HG02981 (cell line): ENCODE measurements at regions not wholly inside any gene's neighbourhood (a gene's known extent, or its start where the extent isn't known, plus 50 kb on each side); places are given as distances from the start of the nearest gene placed in this dataset.
"Not testable (repeated sequence)": the region's sequence is repeated elsewhere in the genome, so short reads cannot be mapped to it uniquely, and the experiment has no call there.

Experiments
- ATAC-seq: cut with Tn5 transposase; IDR thresholded peaks from one replicate; pipeline ENCODE4 v1.9.1; 2021; ENCODE audit warnings: mild to moderate bottlenecking, moderate library complexity; ENCODE audit not compliant: unreplicated experiment

DNA sequence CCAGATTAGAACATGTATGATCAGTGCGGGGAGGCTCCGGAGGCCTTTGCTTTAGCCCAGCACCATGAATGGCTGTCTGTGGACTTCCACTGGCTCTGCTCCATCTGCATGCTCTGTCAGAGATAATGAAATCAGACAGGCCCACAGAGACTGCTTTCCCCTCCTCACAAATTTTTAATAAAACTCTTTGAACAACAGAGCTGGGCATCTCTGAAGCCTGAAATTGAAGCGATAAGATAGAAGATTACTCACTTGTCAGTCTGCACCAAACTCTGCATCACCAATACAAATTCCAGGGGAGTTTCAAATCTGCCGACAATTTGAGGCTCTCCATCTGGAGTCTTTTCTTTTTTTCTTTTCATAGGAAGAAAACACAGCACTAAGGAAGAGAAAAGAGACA, 110.0 kb downstream of the DYRK2 start:
- no peak for ATAC-seq

DNA sequence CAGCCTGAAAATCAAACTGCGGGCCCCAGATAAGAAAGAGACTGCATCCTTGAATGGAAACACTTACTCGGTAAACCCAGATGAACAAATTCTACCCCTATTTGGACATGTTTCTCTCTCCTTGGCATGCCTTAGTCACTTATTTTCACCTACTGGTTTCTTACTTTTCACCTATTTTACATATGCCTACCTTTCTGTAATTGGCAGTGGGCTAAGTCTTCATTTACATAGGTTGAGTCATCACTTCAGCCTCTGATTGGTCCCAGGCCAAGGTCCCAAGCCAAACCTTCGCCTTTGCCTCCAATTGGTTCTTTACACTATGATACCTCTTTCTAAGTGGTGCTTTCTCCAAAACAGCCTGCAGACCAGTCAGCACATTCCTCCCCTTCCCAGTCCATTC, 111.3 kb downstream of the DYRK2 start:
- no peak for ATAC-seq

DNA sequence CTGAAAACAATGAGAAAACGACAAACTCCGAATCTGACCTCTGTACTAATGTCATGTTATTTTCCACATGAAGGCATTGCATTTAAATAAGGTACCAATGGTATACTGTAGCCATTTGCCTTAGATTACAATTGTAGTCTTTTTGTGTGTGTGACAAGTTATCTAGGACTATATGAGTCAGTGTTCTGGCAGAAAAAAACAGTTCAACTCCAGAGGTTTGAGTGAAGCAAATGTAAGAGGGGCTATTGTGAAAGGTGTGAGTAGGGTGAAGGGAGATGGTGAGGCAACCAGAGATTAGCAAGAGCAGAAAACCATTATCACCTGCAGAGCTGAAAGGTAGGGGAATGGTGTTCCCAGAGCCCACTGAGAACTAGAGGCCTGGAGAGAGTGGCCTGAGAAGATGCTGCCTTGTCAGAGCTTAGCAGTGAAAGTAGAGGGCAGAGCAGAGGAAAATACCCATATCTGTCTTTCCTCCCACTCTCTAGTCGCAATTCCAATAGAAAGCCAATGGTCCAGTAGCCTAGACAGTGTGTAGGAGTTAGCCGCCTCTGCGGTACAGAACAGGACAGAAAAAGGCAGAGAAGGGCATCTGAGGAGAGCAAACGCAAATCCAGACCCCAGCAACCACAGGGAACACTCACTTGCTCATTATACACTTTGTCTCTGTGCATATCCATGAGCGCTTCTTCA, 112.2 kb downstream of the DYRK2 start:
- no peak for ATAC-seq

DNA sequence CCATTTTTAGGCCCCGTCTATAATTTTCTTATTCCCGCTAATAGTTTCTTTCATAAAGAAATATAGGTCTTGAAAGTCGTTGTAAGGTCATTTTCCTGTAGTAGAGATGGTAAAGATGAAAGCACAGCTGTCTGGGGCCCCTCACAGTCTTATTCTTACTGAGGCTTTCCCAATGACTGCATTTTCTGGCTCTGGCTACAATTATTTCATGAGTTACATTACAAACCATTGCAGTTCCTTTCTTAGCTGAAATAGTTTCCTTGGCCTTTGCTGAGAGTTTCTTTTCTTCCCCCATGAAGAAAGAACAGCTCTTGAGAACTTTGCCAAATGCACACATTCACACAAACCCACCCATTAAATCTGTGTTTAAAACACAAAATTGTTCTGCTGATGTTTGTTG, 113.0 kb downstream of the DYRK2 start:
- no peak for ATAC-seq

DNA sequence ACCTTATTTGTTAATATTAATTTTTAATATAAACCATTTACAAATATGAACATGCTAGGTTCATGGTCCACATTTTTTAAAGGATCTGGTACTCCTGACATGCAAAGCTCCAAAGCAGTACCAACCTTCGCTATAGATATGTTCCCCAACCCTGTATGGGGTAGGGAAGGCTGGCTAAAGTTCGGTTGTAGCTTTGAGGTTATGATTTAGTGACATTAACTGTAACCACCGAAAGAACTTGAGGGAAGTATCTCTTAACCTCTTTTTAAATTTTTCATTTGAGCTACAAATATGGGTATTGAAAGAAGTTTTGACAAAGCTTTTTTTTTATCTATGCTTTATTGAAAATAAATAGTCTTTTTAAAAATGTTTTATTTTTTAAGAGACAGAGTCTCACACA, 115.5 kb downstream of the DYRK2 start:
- ATAC-seq = no peak

DNA sequence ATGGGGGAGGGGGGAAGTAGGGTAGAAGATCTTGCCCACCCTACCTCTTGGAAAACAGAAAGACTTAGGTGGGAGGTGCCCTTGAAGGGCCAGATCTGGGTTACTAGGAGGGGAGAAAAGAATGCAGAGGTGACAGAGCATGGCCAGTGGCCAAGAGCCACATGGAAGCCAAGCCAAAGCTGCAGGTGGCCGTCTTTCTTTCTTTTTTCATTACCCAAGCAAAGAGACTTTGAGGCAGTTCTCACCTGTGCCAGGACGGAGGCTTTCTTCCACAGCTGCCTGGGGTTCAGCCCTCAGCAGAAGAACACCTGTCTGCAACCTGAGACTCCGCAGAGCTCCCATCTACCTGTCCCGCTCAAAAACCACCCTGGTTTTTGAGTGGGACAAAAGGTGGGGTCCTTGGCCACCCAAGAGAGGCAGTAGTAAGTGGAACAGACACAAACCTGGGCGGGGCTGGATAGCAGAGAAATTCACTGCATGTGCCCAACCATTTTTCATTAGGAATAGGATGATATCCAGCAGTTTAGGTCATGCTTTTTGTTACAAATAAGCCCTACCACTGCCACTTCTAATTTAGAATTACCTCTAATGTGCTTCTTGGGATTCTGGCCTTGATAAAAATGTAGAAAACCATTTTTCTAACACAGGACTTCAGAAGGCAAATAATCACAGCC, 116.5 kb downstream of the DYRK2 start:
- ATAC-seq = no peak

DNA sequence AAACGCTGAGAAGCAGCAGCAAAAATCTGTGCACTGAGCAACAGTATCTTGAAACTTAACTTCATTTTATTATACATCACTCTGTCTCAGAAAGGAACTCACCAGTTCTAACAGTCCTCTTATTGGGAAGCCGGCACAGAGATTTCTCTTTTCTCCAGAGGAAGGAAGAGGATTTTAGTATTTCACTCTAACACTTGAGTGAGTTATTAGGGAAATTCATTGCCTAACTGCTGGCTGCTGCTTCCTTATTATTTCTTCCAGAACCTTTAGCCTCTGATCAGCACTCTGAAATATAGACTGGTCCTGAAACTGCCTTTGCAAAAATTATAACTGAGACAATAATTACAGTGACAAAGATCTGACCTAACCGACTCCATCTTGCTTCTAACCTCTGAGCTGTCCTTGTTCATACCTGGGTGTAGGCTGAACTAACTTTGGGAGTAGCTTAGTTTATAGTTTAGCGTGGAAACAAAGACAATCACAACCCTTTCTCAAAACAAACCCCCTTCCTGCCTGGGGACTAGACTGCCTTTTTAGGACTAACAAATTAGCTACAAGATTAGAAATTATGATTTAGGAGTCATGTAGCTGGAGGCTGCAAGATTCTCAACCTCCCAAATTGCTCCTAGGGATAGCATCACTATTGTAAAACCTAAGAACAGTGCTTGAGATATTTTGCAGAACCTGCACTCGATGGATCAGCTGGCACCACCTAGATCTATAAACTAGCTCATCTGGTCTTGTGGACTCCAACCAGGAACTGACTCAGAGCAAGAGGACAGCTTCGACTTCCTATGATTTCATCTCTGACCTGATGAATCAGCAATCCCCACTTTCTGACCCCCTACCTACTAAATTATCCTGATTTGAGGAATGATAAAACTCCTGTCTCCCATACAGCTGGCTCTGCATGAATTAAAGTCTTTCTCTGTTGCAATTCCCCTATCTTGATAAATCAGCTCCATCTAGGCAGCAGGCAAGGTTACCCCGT, 117.5 kb downstream of the DYRK2 start:
- no peak for ATAC-seq

DNA sequence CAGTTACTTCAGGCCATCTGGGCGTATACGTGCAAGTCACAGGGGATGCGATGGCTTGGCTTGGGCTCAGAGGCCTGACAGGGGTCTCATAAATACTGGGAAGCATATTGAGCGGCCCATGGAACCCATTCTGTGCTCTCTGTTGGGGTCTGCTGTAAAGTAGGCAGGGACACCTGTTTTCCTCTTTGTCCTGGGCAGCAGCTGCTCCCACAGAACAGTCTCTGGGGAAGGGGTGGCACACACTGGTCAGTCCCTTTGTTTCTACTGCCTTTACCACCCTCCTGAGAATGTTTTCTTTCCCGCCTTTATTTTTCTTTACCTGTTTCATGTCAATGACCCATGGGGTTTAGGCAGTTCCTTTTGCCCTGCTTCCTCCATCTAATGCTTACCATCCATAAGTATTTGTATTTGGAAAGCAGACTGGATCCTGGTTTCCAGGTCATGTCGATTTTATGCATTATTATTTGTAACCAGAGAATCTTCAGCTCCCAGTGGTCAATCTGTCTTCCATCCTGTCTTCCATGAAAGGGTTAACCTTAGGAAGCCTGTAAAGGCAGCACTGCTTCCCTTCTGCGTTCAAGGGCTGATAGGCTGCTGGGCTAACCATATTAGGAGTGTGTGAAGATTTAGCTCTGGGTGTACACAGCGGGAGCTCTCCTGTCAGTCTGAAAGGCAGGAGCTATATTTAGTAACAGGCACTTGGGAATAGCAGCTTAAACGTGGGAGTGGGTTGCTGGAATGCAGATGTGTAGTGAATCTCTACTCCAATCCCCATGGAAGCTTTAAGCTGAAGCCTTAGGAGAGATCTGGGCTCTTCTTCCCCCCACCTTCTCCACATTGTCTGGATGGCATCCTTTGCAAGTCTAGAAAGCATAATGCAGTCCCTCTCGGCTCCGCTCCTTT, 124.0 kb downstream of the DYRK2 start:
- ATAC-seq = no peak

DNA sequence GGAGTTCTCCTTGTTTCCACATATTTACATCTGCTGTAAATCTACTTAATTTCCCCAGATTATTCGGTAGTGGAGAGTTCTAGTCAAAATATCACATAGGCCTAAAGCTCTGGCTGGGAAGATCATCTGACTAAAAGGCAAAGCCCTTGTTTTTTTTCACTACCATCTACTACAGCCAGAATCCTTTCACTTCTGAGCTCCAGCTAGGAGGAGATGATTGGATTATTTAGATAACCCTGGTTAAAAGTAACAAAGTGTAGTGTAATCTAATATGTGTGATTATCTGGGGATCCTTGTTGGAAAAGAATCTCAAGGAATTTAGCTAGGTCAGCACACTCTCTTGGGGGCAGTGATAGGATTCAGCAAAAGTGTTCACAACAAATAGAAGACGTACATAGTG, 125.4 kb downstream of the DYRK2 start:
- ATAC-seq = no peak

DNA sequence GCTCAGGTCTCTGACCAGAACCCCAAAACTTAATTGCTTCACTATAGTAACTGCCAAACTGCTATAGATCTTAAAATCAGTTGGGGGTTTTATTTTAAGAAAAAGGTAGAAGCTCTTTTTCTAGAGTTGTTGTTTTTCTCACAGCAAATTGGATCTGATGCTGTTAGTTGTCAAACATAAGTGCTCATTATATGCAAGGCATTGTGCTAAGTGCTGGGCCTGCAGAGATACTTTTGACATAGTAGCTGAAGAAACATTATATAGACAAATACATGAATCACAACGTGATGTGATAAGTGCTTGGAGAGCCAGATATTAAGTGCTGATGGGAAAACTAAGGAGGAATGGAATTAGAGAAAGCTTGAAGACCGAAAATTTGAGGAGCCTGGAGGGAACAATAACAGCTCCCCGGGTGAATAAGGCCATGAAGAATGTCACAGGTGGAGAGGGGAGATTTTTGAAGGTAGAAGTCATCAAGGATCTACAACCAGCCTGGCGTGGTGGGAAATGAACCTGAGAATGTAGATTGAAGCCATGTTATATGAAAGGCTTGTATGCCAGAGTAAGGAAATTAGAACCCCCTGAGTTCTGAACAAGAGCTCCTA, 126.5 kb downstream of the DYRK2 start:
- no peak for ATAC-seq

DNA sequence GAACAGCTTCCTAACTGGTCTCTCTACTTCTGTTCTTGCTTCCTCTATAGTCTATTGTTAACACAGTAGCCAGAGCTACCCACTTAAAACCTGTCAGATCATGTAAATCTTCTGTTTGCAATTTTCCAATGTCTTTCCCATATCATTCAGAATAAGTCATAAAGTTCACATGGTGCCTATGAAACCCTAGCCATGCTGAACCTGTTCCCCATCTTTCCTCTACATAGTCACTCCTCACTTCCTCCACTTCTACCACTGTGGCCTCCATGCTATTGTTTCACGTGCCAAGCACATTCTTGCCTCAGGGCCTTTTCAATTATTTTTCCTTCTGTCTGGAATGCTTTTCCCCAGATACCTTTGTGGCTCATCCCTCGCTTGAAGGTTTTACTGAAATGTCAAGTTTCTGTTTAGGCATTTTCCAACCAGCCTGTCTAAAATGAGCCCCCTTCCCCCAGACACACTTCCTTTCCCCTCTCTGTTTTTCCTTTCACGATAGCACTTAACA, 132.1 kb downstream of the DYRK2 start:
- no peak for ATAC-seq

DNA sequence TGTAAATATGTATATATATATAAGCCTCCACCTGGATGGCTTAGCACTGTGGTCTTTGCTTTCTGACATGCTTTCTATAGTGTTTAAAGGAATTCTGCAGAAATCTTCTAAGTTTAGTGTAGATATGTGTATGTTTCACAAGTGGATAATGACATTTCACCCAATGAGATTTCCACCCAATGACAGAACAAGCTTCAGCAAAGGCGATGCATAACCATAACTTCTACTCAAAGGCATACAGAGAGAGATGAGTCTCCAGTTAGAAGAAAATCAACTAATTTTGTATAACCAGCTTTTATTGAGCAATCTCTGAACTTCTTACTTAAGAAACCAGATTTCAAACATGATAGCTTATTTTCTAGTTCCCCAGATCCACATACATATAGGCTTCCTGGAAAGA, 134.0 kb downstream of the DYRK2 start:
- no peak for ATAC-seq

DNA sequence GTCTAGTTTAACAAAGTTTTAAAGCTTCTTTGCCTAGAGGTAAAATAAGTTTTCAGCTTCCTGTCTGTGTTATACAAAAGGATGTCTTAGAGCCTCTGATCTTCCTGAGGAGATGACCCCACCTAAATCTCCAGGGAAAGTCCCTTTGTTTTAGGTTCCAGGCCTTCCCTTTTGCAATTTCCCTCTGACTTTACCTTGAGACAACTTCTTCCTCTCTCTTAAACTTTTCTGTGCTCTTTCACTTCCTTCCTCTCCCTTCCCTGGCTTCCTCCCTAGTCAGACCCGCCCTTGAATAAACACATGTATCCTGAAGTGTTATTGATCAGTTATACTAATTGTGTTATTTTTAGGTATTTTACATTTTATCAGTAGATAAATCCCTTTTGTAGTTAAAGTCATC, 134.8 kb downstream of the DYRK2 start:
- ATAC-seq = no peak

DNA sequence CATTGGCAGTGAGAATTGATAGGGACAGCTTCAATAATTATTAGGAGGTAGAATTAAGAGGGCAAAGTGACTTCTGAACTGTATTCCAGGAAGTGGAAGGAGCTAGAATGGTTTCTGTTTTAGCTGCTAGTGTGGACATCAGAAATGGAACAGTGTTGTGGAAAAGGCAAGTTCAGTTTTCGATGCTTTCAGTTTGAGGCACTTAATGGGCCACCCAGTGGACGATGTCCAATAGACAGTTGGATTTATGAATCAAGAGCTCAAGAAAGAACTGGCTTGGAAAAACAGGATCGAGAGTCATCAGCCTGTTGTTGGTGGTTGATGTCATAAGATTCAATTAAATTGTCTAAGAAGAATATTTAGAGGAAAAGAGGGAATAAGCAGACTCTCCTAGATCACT, 136.3 kb downstream of the DYRK2 start:
- ATAC-seq = no peak

DNA sequence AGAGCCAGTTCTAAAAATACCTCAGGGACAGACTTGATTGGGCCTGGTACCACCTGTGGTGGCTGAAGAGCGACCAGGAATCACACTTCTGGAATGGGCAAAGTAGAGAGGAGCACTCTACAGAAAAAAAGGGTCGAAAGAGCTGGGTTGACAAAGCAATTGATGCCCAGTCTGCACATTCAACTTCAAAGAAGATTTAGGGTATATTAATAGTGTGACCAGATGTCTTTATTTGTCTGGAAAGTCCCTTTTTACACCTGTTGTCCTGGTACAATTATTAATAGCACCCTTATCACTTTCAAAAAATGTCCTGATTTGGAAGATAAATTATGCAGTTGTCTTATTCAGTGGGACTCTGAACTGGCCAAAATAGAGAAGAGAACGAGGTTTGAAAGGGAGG, 137.5 kb downstream of the DYRK2 start:
- no peak for ATAC-seq

DNA sequence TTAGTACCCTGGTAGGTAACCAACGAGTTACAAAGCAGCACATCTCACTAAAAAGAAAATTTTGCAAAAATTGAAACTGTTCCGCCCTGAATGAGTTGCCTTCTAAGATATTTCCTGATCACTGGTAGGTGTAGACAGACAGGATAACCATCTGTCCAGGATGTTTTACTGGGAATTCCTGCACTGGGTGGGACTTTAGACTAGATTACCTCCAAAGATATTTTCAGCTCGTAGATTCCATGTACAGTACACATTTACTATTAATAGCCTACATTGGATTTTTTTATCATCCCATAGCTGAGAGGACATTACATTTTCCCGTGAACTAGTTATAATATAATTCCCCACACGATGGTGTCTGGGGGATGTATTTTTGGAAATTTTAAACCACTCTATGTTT, 139.6 kb downstream of the DYRK2 start:
- ATAC-seq = no peak

DNA sequence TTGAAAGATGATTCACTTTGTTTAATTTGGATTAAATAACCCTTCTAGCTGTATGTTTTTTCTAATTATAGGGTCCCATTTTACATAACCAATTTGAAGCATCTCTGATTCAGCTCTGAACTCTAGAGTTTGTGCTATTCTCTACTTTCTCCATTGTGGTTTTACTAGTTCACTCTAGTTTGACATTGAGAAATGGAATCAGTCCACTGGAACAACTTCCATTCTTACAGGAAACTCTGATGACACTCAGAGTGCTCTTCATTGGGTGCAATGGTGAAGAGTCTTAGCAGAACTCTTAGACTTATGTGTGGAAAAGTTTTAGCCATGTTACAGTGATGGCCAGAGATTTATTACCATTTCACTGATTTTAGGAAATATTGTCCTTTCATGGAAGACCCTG, 140.7 kb downstream of the DYRK2 start:
- no peak for ATAC-seq

DNA sequence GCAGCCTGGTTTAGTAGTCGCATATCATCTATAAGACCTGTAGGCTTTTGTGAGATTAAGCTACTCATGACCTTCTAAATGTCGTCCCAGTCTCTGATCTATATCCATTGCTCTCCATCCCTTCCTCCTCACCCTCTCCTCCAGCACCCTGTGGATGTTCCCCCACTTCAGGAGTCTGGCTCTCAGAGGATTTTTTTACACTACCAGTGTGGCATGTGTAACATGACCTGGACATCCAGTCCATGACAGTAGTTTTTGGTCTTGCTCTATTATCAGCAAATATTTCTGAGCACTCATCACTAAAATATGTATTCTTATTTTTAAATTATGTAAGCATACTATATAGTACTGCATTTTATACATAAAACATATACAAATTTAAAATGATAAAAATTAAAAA, 142.1 kb downstream of the DYRK2 start:
- no peak for ATAC-seq

DNA sequence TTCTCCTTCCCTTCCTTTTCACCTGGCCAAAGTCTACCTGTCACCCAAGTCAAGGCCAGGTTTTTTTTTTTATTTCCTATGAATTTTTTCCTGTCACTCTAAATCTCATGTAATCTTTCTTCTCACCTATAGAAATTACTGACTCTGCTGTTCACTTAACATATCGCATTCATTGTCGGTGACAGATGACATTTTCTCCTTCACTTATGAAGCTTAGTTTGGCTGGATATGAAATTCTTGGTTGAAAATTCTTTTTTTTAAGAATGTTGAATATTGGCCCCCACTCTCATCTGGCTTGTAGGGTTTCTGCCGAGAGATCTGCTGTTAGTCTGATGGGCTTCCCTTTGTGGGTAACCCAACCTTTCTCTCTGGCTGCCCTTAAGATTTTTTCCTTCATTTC, 142.8 kb downstream of the DYRK2 start:
- not testable (repeated sequence) for ATAC-seq

DNA sequence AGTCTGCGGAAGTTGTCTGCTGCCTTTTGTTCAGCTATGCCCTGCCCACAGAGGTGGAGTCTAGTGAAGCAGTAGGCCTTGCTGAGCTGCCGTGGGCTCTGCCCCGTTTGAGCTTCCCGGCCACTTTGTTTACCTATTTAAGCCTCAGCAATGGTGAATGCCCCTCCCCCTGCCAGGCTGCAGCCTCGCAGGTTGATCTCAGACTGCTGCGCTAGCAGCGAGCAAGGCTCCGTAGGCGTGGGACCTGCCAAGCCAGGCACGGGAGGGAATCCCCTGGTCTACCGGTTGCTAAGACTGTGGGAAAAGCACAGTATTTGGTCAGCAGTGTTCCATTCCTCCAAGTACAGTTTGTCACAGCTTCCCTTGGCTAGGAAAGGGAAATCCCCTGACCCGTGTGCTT, 143.6 kb downstream of the DYRK2 start:
- ATAC-seq = no peak
